ENCODE measurements at regions not wholly inside any gene's neighbourhood (a gene's known extent, or its start where the extent isn't known, plus 50 kb on each side); places are given as distances from the start of the nearest gene placed in this dataset.

DNA sequence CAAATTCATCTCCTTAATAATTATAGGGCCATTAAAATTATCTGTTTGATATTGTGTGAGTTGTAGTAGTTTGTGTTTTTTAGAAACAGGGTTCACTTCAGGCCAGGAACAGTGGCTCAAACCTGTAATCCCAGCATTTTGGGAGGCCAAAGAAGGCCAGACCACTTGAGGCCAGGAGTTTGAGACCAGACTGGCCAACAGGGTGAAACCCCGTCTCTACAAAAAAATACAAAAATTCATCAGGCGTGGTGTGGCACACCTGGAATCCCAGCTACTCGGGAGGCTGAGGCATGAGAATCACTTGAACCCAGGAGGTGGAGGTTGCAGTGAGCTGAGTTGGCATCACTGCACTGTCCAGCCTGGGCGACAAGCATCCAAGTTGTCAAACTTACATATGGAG lies 57.0 kb downstream of the IARS1 start (continued):
- TF ChIP-seq CHD7 (IDR thresholded peaks at IDR 0.05; ENCODE audit: insufficient replicate concordance, low read length), result no peak

All from H1 (cell line).